Activated CD8-positive, alpha-beta T cell treated with anti-CD3 and anti-CD28 coated beads for 36 hours (primary cell): ENCODE measurements at regions not wholly inside any gene's neighbourhood (a gene's known extent, or its start where the extent isn't known, plus 50 kb on each side); places are given as distances from the start of the nearest gene placed in this dataset.

Experiments used
- ATAC-seq: fragments of 200-7000 bp; cut with Tn5 transposase; one replicate; pipeline ENCODE4 v1.10.0; 2021; ENCODE audit warnings: mild to moderate bottlenecking, moderate library complexity
- CTCF ChIA-PET: fragments of 350-600 bp; sonication (Branson Sonifier 250); formaldehyde crosslinking; loops from one replicate; lab custom pipeline; 2021; ENCODE audit warnings: antibody characterized with exemption; lab: Charles Lee
- POLR2A ChIA-PET: fragments of 350-600 bp; sonication (Branson Sonifier 250); formaldehyde crosslinking; loops from one replicate; lab custom pipeline; 2021; ENCODE audit warnings: antibody characterized with exemption; lab: Charles Lee
- DNase-seq: peaks from one replicate; pipeline ENCODE4 v3.0.0-alpha.2; 2020
- H3K27ac Mint-ChIP-seq: one replicate; pipeline ENCODE4 v1.8.0; 2021; ENCODE audit warnings: mild to moderate bottlenecking, mixed read lengths
- H3K27me3 Mint-ChIP-seq: one replicate; pipeline ENCODE4 v1.8.0; 2021; ENCODE audit warnings: mixed read lengths
- H3K36me3 Mint-ChIP-seq: one replicate; pipeline ENCODE4 v1.8.0; 2021; ENCODE audit warnings: low read depth, mixed read lengths
- H3K4me1 Mint-ChIP-seq: one replicate; pipeline ENCODE4 v1.8.0; 2021; ENCODE audit warnings: low read depth, mixed read lengths
- H3K4me3 Mint-ChIP-seq: one replicate; pipeline ENCODE4 v1.8.0; 2021; ENCODE audit warnings: mild to moderate bottlenecking, moderate library complexity, mixed read lengths
- H3K9me3 Mint-ChIP-seq: one replicate; pipeline ENCODE4 v1.8.0; 2021; ENCODE audit warnings: mixed read lengths
- intact Hi-C: fragments of 100-400 bp; cut with micrococcal nuclease; formaldehyde crosslinking; loops from one replicate; pipeline ENCODE4 v1.10.0; 2022
- TF ChIP-seq, protein P1 (sequence below): fragments of 200-600 bp; IDR thresholded peaks from one replicate; pipeline ENCODE4 v1.8.0; 2022; ENCODE audit warnings: antibody characterized with exemption, mild to moderate bottlenecking

GRCh38 chr11:70775386-70776075, 377.2 kb downstream of the CTTN start:
- intact Hi-C loops = no loop called here
- no peak for ATAC-seq
- Mint-ChIP-seq H3K4me1 (no peaks in the 10 kb centered on the region), H3K9me3 (peaks cover 5% of the 10 kb centered on the region), H3K27ac (no peak overlapping the region), H3K36me3 (no peaks in the 10 kb centered on the region), H3K27me3 (no peaks in the 10 kb centered on the region), H3K4me3 (no peak overlapping the region)
- DNase-seq = no peak
- POLR2A ChIA-PET = no interaction called here
- TF ChIP-seq, protein P1, sequence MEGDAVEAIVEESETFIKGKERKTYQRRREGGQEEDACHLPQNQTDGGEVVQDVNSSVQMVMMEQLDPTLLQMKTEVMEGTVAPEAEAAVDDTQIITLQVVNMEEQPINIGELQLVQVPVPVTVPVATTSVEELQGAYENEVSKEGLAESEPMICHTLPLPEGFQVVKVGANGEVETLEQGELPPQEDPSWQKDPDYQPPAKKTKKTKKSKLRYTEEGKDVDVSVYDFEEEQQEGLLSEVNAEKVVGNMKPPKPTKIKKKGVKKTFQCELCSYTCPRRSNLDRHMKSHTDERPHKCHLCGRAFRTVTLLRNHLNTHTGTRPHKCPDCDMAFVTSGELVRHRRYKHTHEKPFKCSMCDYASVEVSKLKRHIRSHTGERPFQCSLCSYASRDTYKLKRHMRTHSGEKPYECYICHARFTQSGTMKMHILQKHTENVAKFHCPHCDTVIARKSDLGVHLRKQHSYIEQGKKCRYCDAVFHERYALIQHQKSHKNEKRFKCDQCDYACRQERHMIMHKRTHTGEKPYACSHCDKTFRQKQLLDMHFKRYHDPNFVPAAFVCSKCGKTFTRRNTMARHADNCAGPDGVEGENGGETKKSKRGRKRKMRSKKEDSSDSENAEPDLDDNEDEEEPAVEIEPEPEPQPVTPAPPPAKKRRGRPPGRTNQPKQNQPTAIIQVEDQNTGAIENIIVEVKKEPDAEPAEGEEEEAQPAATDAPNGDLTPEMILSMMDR = no peak
- CTCF ChIA-PET = no interaction called here

DNA sequence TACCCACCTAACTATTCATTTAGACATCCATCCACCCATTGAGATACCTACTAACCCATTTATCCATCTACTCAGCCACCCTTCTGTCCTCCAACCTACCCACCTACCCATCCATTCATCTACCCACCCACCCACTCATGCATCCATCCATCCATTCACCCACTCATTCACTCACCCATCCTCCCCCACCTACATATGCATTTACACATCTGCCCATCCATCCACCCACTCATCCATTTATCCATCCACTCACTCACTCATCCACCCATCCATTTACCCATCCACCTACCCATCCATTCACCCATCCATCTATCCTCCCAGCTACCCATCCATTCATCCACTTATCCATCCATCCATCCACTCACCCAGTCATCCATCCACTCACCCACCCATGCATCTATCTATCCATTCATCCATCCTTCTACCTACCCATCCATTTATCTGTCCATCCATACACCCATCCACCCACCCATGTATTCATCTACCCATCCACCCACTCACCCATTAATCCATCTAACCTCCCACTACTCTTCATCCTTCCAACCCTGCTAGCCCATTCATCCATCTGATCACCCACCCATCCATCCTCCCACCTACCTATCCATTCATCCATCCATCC, 378.7 kb downstream of the CTTN start:
- intact Hi-C loops = no loop called here
- peaks cover 5% of the 10 kb centered on the region for H3K9me3 Mint-ChIP-seq

GRCh38 chr11:70778883-70779282, 380.6 kb downstream of the CTTN start:
- ChIA-PET POLR2A (no interaction called here), CTCF (no interaction called here)
- Mint-ChIP-seq H3K4me1 (no peaks in the 10 kb centered on the region), H3K4me3 (no peak overlapping the region), H3K9me3 (peaks cover 5% of the 10 kb centered on the region), H3K27me3 (peaks cover 2% of the 10 kb centered on the region), H3K36me3 (no peaks in the 10 kb centered on the region), H3K27ac (no peak overlapping the region)
- intact Hi-C loops = no loop called here
- TF ChIP-seq, protein P1 = no peak
- ATAC-seq (no peak), DNase-seq (no peak)

More for the DNA sequence above, 378.7 kb downstream of the CTTN start:
- DNase-seq (no peak), ATAC-seq (no peak)
- TF ChIP-seq, protein P1 = no peak
- Mint-ChIP-seq H3K4me3 (no peak overlapping the region), H3K27me3 (no peaks in the 10 kb centered on the region), H3K27ac (no peak overlapping the region), H3K4me1 (no peaks in the 10 kb centered on the region), H3K36me3 (no peaks in the 10 kb centered on the region)
- POLR2A ChIA-PET = no interaction called here
- CTCF ChIA-PET = no interaction called here

- peaks cover 2% of the 10 kb centered on the region for H3K27me3 Mint-ChIP-seq
- no peak overlapping the region for H3K27ac Mint-ChIP-seq
- POLR2A ChIA-PET = no interaction called here
- H3K4me3 Mint-ChIP-seq = no peak overlapping the region
- DNase-seq (no peak), ATAC-seq (no peak)
- CTCF ChIA-PET = no interaction called here
- H3K36me3 Mint-ChIP-seq = no peaks in the 10 kb centered on the region
- H3K4me1 Mint-ChIP-seq = no peaks in the 10 kb centered on the region
- intact Hi-C loops = no loop called here
- TF ChIP-seq, protein P1 = no peak
- H3K9me3 Mint-ChIP-seq = peaks cover 3% of the 10 kb centered on the region
These were observed 381.3 kb downstream of the CTTN start for GRCh38 chr11:70779433-70780245.

GRCh38 chr11:70780246-70780535, 381.9 kb downstream of the CTTN start:
- no peak for ATAC-seq

More at GRCh38 chr11:70780246-70780535, 381.9 kb downstream of the CTTN start:
- POLR2A ChIA-PET = no interaction called here
- Mint-ChIP-seq H3K4me3 (no peak overlapping the region), H3K36me3 (no peaks in the 10 kb centered on the region), H3K9me3 (peaks cover 3% of the 10 kb centered on the region), H3K4me1 (no peaks in the 10 kb centered on the region), H3K27me3 (peaks cover 2% of the 10 kb centered on the region), H3K27ac (no peak overlapping the region)
- intact Hi-C loops = no loop called here
- TF ChIP-seq, protein P1 = no peak
- DNase-seq = no peak
- CTCF ChIA-PET = no interaction called here
